ENCODE measurements at regions not wholly inside any gene's neighbourhood (a gene's known extent, or its start where the extent isn't known, plus 50 kb on each side); places are given as distances from the start of the nearest gene placed in this dataset.
"Not testable (repeated sequence)": the region's sequence is repeated elsewhere in the genome, so short reads cannot be mapped to it uniquely, and the experiment has no call there.

DNA sequence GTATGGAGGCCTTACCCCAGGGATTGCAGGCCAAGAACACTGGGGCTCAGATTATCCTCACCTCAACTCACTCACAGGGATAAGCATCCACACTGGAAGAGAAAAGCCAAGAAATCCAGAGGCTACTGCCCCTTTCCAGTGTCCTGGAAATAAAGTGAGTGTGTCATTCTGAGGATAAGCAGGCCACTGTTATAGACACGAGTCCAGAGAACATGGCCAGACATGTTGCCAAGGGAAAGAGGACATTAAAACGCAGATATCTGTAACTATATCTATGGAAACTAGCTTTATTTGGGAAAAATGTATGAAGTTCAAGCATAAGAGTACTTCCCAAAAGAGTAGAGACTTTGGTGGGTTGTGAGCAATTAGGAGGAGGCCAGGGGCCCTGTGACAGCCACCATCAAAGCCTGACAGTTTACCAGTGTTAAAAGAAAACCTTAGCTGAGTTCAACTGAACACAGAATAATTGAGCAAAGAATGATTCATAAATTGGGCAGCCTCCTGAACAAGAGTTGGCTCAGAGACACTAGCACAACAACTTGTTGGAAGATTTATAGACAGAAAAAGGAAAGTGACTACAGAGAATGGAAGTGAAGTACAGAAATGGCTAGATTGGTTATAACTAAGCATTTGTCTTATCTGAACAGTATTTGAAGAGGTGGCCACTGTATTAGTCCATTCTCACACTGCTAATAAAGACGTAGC lies 1222.2 kb downstream of the STIM2 start:
- no peak for DNase-seq

- no peak for DNase-seq
Measured at GRCh38 chr4:28092610-28093009, 1232.0 kb downstream of the STIM2 start.

DNA sequence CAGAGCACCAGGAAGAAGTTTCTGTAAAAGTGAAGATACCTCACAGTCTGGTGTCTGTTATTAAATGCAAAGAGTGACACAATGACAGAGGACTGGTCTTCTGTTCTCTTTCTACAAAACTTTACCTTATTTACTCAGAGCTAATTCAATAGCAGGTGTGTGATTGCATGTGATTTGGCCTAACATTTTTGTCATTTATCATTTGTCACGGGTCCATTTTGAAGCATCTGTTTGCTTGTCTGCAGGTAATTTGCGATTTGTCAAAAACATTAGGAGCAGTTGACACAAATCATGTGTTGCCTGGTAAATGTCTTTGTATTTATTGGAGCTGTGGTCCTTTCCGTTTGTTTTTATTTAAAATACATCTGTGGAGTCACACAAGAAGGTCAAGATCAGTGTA lies 1232.4 kb downstream of the STIM2 start:
- no peak for DNase-seq

GRCh38 chr4:28101583-28101982 lies 1240.9 kb downstream of the STIM2 start:
- DNase-seq = no peak

- DNase-seq = no peak
Measured at GRCh38 chr4:28105271-28105859, 1244.7 kb downstream of the STIM2 start.

DNA sequence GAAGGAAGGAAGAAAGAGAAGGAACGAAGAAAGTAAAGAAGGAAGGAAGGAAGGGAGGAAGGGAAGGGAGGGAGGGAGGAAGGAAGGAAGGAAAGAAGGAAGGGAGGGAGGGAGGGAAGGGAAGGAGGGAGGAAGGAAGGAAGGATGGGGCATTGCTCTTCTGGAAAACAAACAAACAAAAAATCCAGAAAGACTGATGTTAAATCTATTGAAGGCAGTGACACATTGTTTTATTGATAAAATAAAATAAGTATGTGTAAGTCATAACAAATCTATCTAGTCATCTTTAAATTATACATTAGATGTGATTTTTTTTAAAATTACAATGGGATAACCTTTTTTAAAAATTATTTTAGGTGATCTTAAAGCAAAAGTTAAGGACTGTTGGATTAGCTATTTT lies 1245.5 kb downstream of the STIM2 start:
- DNase-seq = no peak

DNA sequence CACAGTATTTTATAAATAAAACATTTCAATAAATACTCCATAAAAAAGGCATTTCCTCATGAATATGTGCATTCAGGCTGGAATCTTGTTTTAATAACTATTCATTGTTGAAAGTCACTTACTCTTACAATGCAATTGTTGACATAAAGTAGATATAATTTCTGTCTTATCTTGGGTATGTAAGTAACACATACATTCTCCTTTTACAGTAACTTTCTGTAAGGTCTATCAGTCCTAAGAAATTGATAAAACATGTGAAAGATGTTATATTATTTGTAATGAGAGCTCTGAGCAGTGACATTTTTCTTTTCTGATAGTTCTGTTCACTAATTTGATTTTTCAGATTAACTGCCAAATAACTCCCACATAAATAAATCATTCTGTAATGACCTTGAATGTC lies 1249.2 kb downstream of the STIM2 start:
- no peak for DNase-seq

DNA sequence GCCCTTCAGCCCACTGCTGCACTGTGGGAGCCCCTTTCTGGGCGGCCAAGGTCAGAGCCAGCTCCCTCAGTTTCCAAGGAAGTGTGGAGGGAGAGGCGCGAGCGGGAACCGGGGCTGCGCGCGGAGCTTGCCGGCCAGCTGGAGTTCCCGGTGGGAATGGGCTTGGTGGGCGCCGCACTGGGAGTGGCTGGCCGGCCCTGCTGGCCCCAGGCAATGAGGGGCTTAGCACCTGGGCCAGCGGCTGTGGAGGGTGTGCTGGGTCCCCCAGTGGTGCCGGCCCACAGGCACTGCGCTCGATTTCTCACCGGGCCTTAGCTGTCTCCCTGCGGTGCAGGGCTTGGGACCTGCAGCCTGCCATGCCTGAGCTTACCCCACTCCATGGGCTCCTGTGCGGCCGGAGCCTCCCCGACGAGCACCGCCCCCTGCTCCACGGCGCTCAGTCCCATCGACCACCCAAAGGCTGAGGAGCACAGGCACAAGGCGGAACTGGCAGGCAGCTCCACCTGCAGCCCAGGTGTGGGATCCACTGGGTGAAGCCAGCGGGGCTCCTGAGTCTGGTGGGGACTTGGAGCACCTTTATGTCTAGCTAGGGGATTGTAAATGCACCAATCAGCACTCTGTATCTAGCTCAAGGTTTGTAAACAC lies 1252.2 kb downstream of the STIM2 start:
- DNase-seq = not testable (repeated sequence)

DNA sequence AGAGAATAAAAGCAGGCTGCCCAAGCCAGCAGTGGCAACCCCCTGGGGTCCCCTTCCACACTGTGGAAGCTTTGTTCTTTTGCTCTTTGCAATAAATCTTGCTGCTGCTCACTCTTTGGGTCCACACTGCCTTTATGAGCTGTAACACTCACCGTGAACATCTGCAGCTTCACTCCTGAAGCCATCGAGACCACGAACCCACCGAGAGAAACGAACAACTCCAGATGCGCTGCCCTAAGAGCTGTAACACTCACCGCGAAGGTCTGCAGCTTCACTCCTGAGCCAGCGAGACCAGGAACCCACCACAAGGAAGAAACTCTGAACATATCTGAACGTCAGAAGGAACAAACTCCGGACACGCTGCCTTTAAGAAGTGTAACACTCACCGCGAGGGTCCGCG lies 1252.9 kb downstream of the STIM2 start:
- not testable (repeated sequence) for DNase-seq

- DNase-seq = not testable (repeated sequence)
Measured at GRCh38 chr4:28116526-28117083, 1256.0 kb downstream of the STIM2 start.

DNA sequence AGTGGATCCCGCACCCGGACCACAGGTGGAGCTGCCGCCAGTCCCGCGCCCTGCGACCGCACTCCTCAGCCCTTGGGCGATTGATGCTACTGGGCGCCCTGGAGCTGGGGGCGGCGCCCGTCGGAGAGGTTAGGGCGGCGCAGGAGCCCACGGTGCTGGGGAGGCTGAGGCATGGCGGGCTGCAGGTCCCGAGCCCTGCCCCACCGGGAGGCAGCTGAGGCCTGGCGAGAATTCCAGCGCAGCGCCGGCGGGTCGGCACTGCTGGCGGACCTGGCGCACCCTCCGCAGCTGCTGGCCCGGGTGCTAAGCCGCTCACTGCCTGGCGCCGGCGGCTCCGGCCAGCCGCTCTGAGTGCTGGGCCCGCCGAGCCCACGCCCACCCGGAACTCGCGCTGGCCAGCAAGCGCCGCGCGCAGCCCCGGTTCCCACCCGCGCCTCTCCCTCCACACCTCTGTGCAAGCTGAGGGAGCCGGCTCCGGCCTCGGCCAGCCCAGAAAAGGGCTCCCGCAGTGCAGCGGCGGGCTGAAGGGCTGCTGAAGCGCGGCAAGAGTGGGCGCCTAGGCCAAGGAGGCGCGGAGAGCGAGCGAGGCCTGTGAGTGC lies 1256.5 kb downstream of the STIM2 start:
- DNase-seq = no peak

DNA sequence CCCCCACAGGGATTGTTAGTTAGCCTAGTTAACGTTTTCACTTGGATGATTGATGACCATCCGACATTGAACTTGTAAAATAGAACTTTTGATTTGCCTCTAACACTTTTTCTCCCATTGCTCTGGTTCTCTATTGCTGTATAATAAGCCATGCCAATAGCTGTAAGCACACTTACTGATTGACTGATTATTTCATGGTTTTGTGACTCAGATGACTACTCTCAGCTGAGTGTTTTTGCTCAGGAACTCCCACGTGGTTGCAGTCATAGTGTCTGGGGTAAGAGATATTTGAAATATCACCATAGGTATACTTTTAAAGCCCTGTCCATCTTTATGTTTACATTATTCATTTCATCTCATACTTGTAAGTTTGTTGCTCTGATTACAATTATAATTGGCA lies 1285.5 kb downstream of the STIM2 start:
- DNase-seq = no peak

- DNase-seq = no peak
Measured at GRCh38 chr4:28148221-28148620, 1287.6 kb downstream of the STIM2 start.

DNA sequence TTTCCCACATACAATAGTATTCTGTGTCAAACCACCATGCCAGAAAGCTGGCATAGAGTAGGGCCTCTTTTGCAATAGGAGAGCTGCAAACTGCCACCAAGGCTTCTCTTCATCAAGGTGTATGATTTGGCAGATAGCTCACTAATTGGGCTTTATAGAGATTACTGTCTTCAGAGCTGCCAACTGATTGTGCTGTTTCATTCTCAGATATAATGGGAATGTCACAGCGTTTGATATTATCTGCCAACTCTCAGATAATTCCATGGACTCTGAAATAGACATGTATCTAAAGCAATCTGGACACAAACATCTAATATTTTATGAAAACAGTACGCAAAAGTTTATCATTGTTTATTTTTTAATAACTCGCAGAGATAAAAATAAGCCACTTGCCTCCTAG lies 1289.1 kb downstream of the STIM2 start:
- DNase-seq = no peak

GRCh38 chr4:28151314-28151713 lies 1290.7 kb downstream of the STIM2 start:
- DNase-seq = no peak

DNA sequence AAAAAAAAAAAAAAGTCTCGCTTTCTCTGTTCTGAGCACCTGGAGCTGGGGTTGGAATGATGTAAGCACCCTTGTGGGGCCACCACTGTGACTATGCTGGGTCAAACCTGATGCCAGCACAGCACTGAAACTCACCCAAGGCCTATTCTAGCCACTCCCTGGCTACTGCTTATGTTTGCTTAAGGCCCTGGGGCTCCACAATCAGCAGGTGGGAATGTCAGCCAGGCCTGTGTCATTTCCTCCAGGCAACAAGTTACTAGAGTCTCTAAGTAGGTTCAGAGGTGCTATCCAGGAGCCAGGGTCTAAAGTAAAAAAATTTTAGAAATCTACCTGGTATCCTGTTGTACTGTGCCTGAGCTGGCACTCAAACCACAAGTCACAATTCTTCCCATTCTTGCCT lies 1306.8 kb downstream of the STIM2 start:
- no peak for DNase-seq

- DNase-seq = no peak
Measured at GRCh38 chr4:28176942-28177341, 1316.3 kb downstream of the STIM2 start.

- no peak for DNase-seq
Measured at GRCh38 chr4:28177641-28178040, 1317.0 kb downstream of the STIM2 start.

DNA sequence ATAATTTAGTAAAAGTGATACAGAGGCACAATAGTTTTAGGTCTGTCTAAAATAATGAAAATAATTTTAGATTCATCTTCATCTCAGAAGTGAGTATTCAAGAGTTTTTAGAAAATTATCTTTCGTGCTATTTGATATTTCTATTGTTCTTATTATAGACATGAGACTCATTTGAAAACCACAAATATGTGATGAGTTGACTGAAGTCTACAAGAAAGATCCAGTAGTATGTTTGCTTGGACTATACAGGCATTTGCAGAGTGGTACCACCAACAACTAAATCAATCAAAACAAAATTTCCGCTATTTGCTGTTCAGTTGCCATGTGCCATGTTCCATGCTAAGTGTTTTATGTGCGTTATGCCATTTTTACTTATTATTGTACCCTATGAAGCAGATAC lies 1318.5 kb downstream of the STIM2 start:
- no peak for DNase-seq

- DNase-seq = no peak
Measured at GRCh38 chr4:28209371-28209924, 1348.8 kb downstream of the STIM2 start.

DNA sequence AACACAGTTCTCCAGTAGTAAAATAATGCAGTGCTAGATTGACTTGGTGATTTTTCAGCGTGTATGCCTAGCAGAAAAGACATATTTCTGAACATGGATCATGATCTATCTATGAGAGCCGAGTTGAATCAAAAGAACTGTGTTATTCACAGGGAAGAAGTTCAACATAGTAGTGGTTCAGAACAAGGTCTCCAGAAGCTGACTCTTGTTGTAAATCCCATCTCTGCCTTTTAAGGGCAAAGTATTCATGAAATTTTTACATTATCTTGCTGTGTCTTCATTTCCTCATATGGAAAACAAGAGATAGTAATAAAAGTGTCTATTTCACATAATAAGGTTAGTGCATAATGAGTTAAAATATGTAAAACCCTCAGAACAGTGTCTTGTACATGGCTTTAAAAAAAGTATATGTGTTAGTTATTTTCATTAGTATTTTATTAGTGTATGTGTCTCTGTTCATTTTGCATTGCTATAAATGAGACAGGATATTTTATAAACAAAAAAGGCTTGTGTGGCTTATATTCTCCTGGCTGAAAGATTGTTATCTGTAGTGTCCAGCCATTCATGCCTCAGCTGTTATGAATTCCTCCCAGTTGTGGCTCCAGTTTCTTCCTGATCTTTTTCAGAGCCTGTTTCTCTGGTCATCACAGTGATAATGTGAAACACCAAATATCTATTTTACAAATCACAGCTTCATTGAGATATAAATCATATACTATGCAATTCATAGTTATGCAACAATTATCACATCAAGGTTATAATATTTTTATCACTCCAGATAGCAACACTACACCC lies 1351.2 kb downstream of the STIM2 start:
- no peak for DNase-seq

- no peak for DNase-seq
Measured at GRCh38 chr4:28221536-28221935, 1360.9 kb downstream of the STIM2 start.

Measured in left kidney (tissue), 1 donor.